B cell (primary cell): ENCODE measurements at regions not wholly inside any gene's neighbourhood (a gene's known extent, or its start where the extent isn't known, plus 50 kb on each side); places are given as distances from the start of the nearest gene placed in this dataset.

Source experiments
- ATAC-seq: fragments of 200-7000 bp; cut with Tn5 transposase; one replicate; pipeline ENCODE4 v1.10.0; 2021; ENCODE audit warnings: low read depth, mild to moderate bottlenecking, moderate number of reproducible peaks, moderate library complexity
- CTCF ChIA-PET: fragments of 350-600 bp; sonication (Branson Sonifier 250); formaldehyde crosslinking; loops from one replicate; lab custom pipeline; 2021; ENCODE audit warnings: antibody characterized with exemption, inconsistent platforms; lab: Charles Lee
- POLR2A ChIA-PET: fragments of 350-600 bp; sonication (Branson Sonifier 250); formaldehyde crosslinking; loops from one replicate; lab custom pipeline; 2021; ENCODE audit warnings: antibody characterized with exemption; lab: Charles Lee
- DNase-seq: peaks from one replicate; pipeline ENCODE4 v3.0.0; 2013
- H2AFZ ChIP-seq: 2 replicates; pipeline ENCODE4 v1.6.1; 2012; ENCODE audit warnings: mild to moderate bottlenecking, low read depth, low read length; ENCODE audit not compliant: insufficient read depth, poor library complexity, severe bottlenecking
- H3K27ac ChIP-seq, 2 donors: 1 replicate in 1 of 2; 2 replicates in 1 of 2; pipeline ENCODE4 v1.5.1; 2012 to 2013; ENCODE audit warnings: low read length in 2 of 2, mild to moderate bottlenecking in 2 of 2, moderate library complexity in 1 of 2
- H3K27me3 ChIP-seq, 4 experiments: fragments of 200-600 bp in 1 of 4; sonication (generic) in 1 of 4; replicated peaks in 1 of 4; 1 replicate in 2 of 4; 2 replicates in 2 of 4; pipeline versions ENCODE4 v1.6.1 to v1.7.0; 2013 to 2016; ENCODE audit warnings: low read length in 3 of 4, mild to moderate bottlenecking in 2 of 4, mixed read lengths in 1 of 4, moderate library complexity in 1 of 4; ENCODE audit not compliant: insufficient read depth in 4 of 4, control insufficient read depth in 3 of 4; ENCODE audit errors: control extremely low read depth in 1 of 4
- H3K36me3 ChIP-seq, 2 experiments: replicated peaks in 1 of 2; 1 replicate in 1 of 2; 2 replicates in 1 of 2; pipeline versions ENCODE4 v1.6.1 to v1.7.1; 2013; ENCODE audit warnings: low read length in 1 of 2; ENCODE audit not compliant: insufficient read depth in 2 of 2, control insufficient read depth in 1 of 2; ENCODE audit errors: control extremely low read depth in 1 of 2, extremely low read depth in 1 of 2
- H3K4me1 ChIP-seq, 2 donors: fragments of 200-600 bp in 1 of 2; sonication (generic) in 1 of 2; 1 replicate in 1 of 2; 2 replicates in 1 of 2; pipeline versions ENCODE4 v1.5.1 to v1.6.1; 2013 to 2017; ENCODE audit warnings: low read length in 2 of 2; ENCODE audit not compliant: control insufficient read depth in 2 of 2, insufficient read depth in 2 of 2
- H3K4me2 ChIP-seq: replicated peaks from 2 replicates; pipeline ENCODE3; 2012; ENCODE audit warnings: mild to moderate bottlenecking, low read depth, low read length; ENCODE audit not compliant: poor library complexity, severe bottlenecking
- H3K4me3 ChIP-seq, 5 experiments: fragments of 200-600 bp in 1 of 5; sonication (generic) in 1 of 5; 1 replicate in 3 of 5; 2 replicates in 2 of 5; pipeline versions ENCODE4 v1.5.1 to v1.7.0; 2011 to 2016; ENCODE audit warnings: low read length in 4 of 5, mild to moderate bottlenecking in 4 of 5, low read depth in 2 of 5, control low read depth in 1 of 5, moderate library complexity in 1 of 5; ENCODE audit not compliant: insufficient read depth in 1 of 5; ENCODE audit errors: control extremely low read depth in 1 of 5, extremely low read depth in 1 of 5
- H3K79me2 ChIP-seq: fragments of 200-600 bp; sonication (generic); one replicate; pipeline ENCODE4 v1.6.0; 2016; ENCODE audit warnings: low read length; ENCODE audit not compliant: control insufficient read depth, insufficient read depth
- H3K9ac ChIP-seq: fragments of 200-600 bp; sonication (generic); 2 replicates; pipeline ENCODE4 v1.6.1; 2017; ENCODE audit warnings: mild to moderate bottlenecking, low read length, moderate library complexity
- H3K9me3 ChIP-seq, 3 donors: one replicate each; pipeline versions ENCODE4 v1.6.1 to v1.7.1; 2013; ENCODE audit warnings: low read length in 2 of 3; ENCODE audit not compliant: control insufficient read depth in 2 of 3, insufficient read depth in 1 of 3; ENCODE audit errors: control extremely low read depth in 1 of 3
- H4K20me1 ChIP-seq: 2 replicates; pipeline ENCODE4 v1.6.0; 2012; ENCODE audit warnings: mild to moderate bottlenecking, low read length; ENCODE audit not compliant: insufficient read depth, control insufficient read depth, poor library complexity, severe bottlenecking
- H3K27ac Mint-ChIP-seq: one replicate; pipeline ENCODE4 v1.8.0; 2021; ENCODE audit warnings: mixed read lengths
- H3K27me3 Mint-ChIP-seq: one replicate; pipeline ENCODE4 v1.8.0; 2021; ENCODE audit warnings: mixed read lengths
- H3K4me1 Mint-ChIP-seq: one replicate; pipeline ENCODE4 v1.8.0; 2021; ENCODE audit warnings: mixed read lengths
- H3K4me3 Mint-ChIP-seq: one replicate; pipeline ENCODE4 v1.8.0; 2021; ENCODE audit warnings: mixed read lengths
- H3K9me3 Mint-ChIP-seq: one replicate; pipeline ENCODE4 v1.8.0; 2022; ENCODE audit warnings: mixed read lengths; ENCODE audit not compliant: insufficient read depth
- CTCF ChIP-seq: fragments of 200-600 bp; IDR thresholded peaks from one replicate; pipeline ENCODE4 v1.8.0; 2022; ENCODE audit warnings: antibody characterized with exemption, mild to moderate bottlenecking
- EZH2 ChIP-seq: IDR thresholded peaks from 2 replicates; pipeline ENCODE4 v1.6.1; 2012; ENCODE audit warnings: borderline replicate concordance, low read depth, mild to moderate bottlenecking, moderate library complexity, low read length; ENCODE audit not compliant: insufficient read depth, poor library complexity, severe bottlenecking
- WGBS: methylation state at CpG from one replicate; pipeline ENCODE4 v1.1.5; 2013; ENCODE audit warnings: missing lambda C conversion rate; ENCODE audit not compliant: insufficient coverage; 5-methylcytosine and 5-hydroxymethylcytosine counted together
- intact Hi-C: fragments of 100-400 bp; cut with micrococcal nuclease; formaldehyde crosslinking; loops from one replicate; pipeline ENCODE4 v1.10.0; 2022

- DNase-seq (no peak), ATAC-seq (no peak)
- CTCF ChIA-PET = interaction anchor here (1.0 kb wide), 1 partner anchor 18 kb away, joined by 3 read pairs; no protein-coding TSS in a partner anchor
- peaks cover 35% of the 10 kb centered on the region for H3K4me1 Mint-ChIP-seq
- Histone ChIP-seq H3K4me3 (no peak overlapping the region), H3K27ac (no peak overlapping the region), H3K79me2 (no peaks in the 10 kb centered on the region), H2AFZ (no peak overlapping the region), H3K9me3 (peaks cover 0 to 3% (median 0%) of the 10 kb centered on the region in 3 donors), H4K20me1 (no peaks in the 10 kb centered on the region), H3K27me3 (no peaks in the 10 kb centered on the region), H3K4me2 (no peak overlapping the region), H3K4me1 (peaks cover 17 to 20% of the 10 kb centered on the region in 2 donors), H3K9ac (no peak overlapping the region), H3K36me3 (no peaks in the 10 kb centered on the region)
- POLR2A ChIA-PET = no interaction called here
- TF ChIP-seq CTCF (no peak), EZH2 (no peak)
- intact Hi-C loops = no loop called here
- H3K27me3 Mint-ChIP-seq = no peaks in the 10 kb centered on the region
- H3K9me3 Mint-ChIP-seq = no peaks in the 10 kb centered on the region
- H3K27ac Mint-ChIP-seq = no peak overlapping the region
- peak overlapping the region; percentile 5 for H3K4me3 Mint-ChIP-seq
These were observed 78.8 kb upstream of the TCF12 start for GRCh38 chr15:56839641-56840040.

GRCh38 chr15:56839099-56839498, 79.3 kb upstream of the TCF12 start:
- no peak overlapping the region for H3K9ac ChIP-seq
- peaks cover 0 to 3% (median 0%) of the 10 kb centered on the region in 3 donors for H3K9me3 ChIP-seq
- peak overlapping the region; percentile 4 for H3K4me2 ChIP-seq
- no peaks in the 10 kb centered on the region for H3K27me3 ChIP-seq
- no peak overlapping the region for H3K27ac ChIP-seq
- WGBS = no CpG with 5 or more reads among the region's 5 CpGs
- DNase-seq = peak; percentile 13
- Mint-ChIP-seq H3K4me1 (peaks cover 40% of the 10 kb centered on the region), H3K9me3 (no peaks in the 10 kb centered on the region), H3K27ac (no peak overlapping the region), H3K27me3 (no peaks in the 10 kb centered on the region), H3K4me3 (peak overlapping the region; percentile 24)
- H3K36me3 ChIP-seq = no peaks in the 10 kb centered on the region
- no peak for TF ChIP-seq CTCF
- TF ChIP-seq EZH2 = no peak
- no peak for ATAC-seq
- peaks cover 17 to 20% of the 10 kb centered on the region in 2 donors for H3K4me1 ChIP-seq
- no peaks in the 10 kb centered on the region for H4K20me1 ChIP-seq
- H2AFZ ChIP-seq = no peak overlapping the region
- no peak overlapping the region for H3K4me3 ChIP-seq
- ChIA-PET CTCF (no interaction called here), POLR2A (no interaction called here)
- H3K79me2 ChIP-seq = no peaks in the 10 kb centered on the region
- intact Hi-C loops = no loop called here
